ENCODE measurements at regions not wholly inside any gene's neighbourhood (a gene's known extent, or its start where the extent isn't known, plus 50 kb on each side); places are given as distances from the start of the nearest gene placed in this dataset.
A peak's percentile ranks its signal among the peaks of the same experiment; 100 is the strongest.
"Not testable (repeated sequence)": the region's sequence is repeated elsewhere in the genome, so short reads cannot be mapped to it uniquely, and the experiment has no call there.

- H3K4me3 ChIP-seq (ENCODE audit: low read depth, low read length), result no peak overlapping the region
- no peak for DNase-seq (ENCODE audit: low read depth)
Measured at GRCh38 chr2:84083984-84084383, 375.1 kb downstream of the SUCLG1 start.

GRCh38 chr2:84078471-84078870, 380.6 kb downstream of the SUCLG1 start:
- H3K4me3 ChIP-seq (ENCODE audit: low read depth, low read length), result no peak overlapping the region
- no peak for DNase-seq (ENCODE audit: low read depth)

- no peak for DNase-seq (ENCODE audit: low read depth)
- H3K4me3 ChIP-seq (ENCODE audit: low read depth, low read length), result no peak overlapping the region
Measured at GRCh38 chr2:84077496-84077895, 381.6 kb downstream of the SUCLG1 start.

- no peak overlapping the region for H3K4me3 ChIP-seq (ENCODE audit: low read depth, low read length)
- no peak for DNase-seq (ENCODE audit: low read depth)
Measured at GRCh38 chr2:84071050-84071449, 388.0 kb downstream of the SUCLG1 start.

GRCh38 chr2:84065857-84066256, 393.2 kb downstream of the SUCLG1 start:
- no peak overlapping the region for H3K4me3 ChIP-seq (ENCODE audit: low read depth, low read length)
- no peak for DNase-seq (ENCODE audit: low read depth)

GRCh38 chr2:84057917-84058560, 401.0 kb downstream of the SUCLG1 start:
- DNase-seq (ENCODE audit: low read depth), result no peak
- no peak overlapping the region for H3K4me3 ChIP-seq (ENCODE audit: low read depth, low read length)

GRCh38 chr2:84055816-84056215, 403.3 kb downstream of the SUCLG1 start:
- no peak for DNase-seq (ENCODE audit: low read depth)
- H3K4me3 ChIP-seq (ENCODE audit: low read depth, low read length), result no peak overlapping the region

- DNase-seq (ENCODE audit: low read depth); H3K4me3 ChIP-seq (ENCODE audit: low read depth, low read length): not testable (repeated sequence)
Measured at GRCh38 chr2:84054577-84054976, 404.5 kb downstream of the SUCLG1 start.

- no peak for DNase-seq (ENCODE audit: low read depth)
- no peak overlapping the region for H3K4me3 ChIP-seq (ENCODE audit: low read depth, low read length)
Measured at GRCh38 chr2:84052913-84053312, 406.2 kb downstream of the SUCLG1 start.

GRCh38 chr2:84052043-84052442, 407.0 kb downstream of the SUCLG1 start:
- no peak for DNase-seq (ENCODE audit: low read depth)
- H3K4me3 ChIP-seq (ENCODE audit: low read depth, low read length), result no peak overlapping the region

- H3K4me3 ChIP-seq (ENCODE audit: low read depth, low read length), result no peak overlapping the region
- no peak for DNase-seq (ENCODE audit: low read depth)
Measured at GRCh38 chr2:84048964-84049363, 410.1 kb downstream of the SUCLG1 start.

GRCh38 chr2:84041506-84041905, 417.6 kb downstream of the SUCLG1 start:
- no peak overlapping the region for H3K4me3 ChIP-seq (ENCODE audit: low read depth, low read length)
- DNase-seq (ENCODE audit: low read depth), result no peak

- no peak for DNase-seq (ENCODE audit: low read depth)
- H3K4me3 ChIP-seq (ENCODE audit: low read depth, low read length), result no peak overlapping the region
Measured at GRCh38 chr2:84040281-84040680, 418.8 kb downstream of the SUCLG1 start.

GRCh38 chr2:84038866-84039265, 420.2 kb downstream of the SUCLG1 start:
- H3K4me3 ChIP-seq (ENCODE audit: low read depth, low read length), result no peak overlapping the region
- DNase-seq (ENCODE audit: low read depth), result no peak

- no peak for DNase-seq (ENCODE audit: low read depth)
- H3K4me3 ChIP-seq (ENCODE audit: low read depth, low read length), result no peak overlapping the region
Measured at GRCh38 chr2:84033347-84033974, 425.6 kb downstream of the SUCLG1 start.

GRCh38 chr2:84031312-84032050, 427.6 kb downstream of the SUCLG1 start:
- DNase-seq (ENCODE audit: low read depth), result no peak
- no peak overlapping the region for H3K4me3 ChIP-seq (ENCODE audit: low read depth, low read length)

- no peak for DNase-seq (ENCODE audit: low read depth)
- no peak overlapping the region for H3K4me3 ChIP-seq (ENCODE audit: low read depth, low read length)
Measured at GRCh38 chr2:84029903-84030575, 429.0 kb downstream of the SUCLG1 start.

GRCh38 chr2:84026818-84027217, 432.3 kb downstream of the SUCLG1 start:
- H3K4me3 ChIP-seq (ENCODE audit: low read depth, low read length), result no peak overlapping the region
- no peak for DNase-seq (ENCODE audit: low read depth)

GRCh38 chr2:84022810-84023431, 436.2 kb downstream of the SUCLG1 start:
- DNase-seq (ENCODE audit: low read depth), result peak; percentile 0
- H3K4me3 ChIP-seq (ENCODE audit: low read depth, low read length), result no peak overlapping the region

- no peak for DNase-seq (ENCODE audit: low read depth)
Measured at GRCh38 chr2:84017010-84017409, 442.1 kb downstream of the SUCLG1 start.

More at GRCh38 chr2:84017010-84017409, 442.1 kb downstream of the SUCLG1 start:
- no peak overlapping the region for H3K4me3 ChIP-seq (ENCODE audit: low read depth, low read length)

All from skeletal muscle cell (primary cell).